Chondrocyte (in vitro differentiated cells): ENCODE measurements at regions not wholly inside any gene's neighbourhood (a gene's known extent, or its start where the extent isn't known, plus 50 kb on each side); places are given as distances from the start of the nearest gene placed in this dataset.
"Not testable (repeated sequence)": the region's sequence is repeated elsewhere in the genome, so short reads cannot be mapped to it uniquely, and the experiment has no call there.

Experiments
- DNase-seq: peaks from one replicate; pipeline ENCODE4 v3.0.0; 2021; ENCODE audit warnings: mixed read lengths, low spot score
- H3K27ac Mint-ChIP-seq: one replicate; pipeline ENCODE4 v1.8.0; 2021; ENCODE audit warnings: mild to moderate bottlenecking, moderate library complexity, mixed read lengths; ENCODE audit not compliant: unreplicated experiment
- H3K27me3 Mint-ChIP-seq: 2 replicates; pipeline ENCODE4 v1.8.0; 2021; ENCODE audit warnings: low read depth, mixed read lengths
- H3K36me3 Mint-ChIP-seq: 2 replicates; pipeline ENCODE4 v1.8.0; 2021; ENCODE audit warnings: low read depth, mixed read lengths
- H3K4me1 Mint-ChIP-seq: 2 replicates; pipeline ENCODE4 v1.8.0; 2021; ENCODE audit warnings: low read depth, mild to moderate bottlenecking, mixed read lengths
- H3K4me3 Mint-ChIP-seq: one replicate; pipeline ENCODE4 v1.8.0; 2021; ENCODE audit warnings: mild to moderate bottlenecking, moderate library complexity, mixed read lengths; ENCODE audit not compliant: unreplicated experiment
- H3K9me3 Mint-ChIP-seq: 2 replicates; pipeline ENCODE4 v1.8.0; 2021; ENCODE audit warnings: low read depth, mixed read lengths
- TF ChIP-seq, protein P1 (sequence below): fragments of 200-600 bp; sonication (generic); IDR thresholded peaks from 2 replicates; pipeline ENCODE4 v1.5.0; 2021; ENCODE audit warnings: antibody characterized with exemption, mild to moderate bottlenecking, moderate library complexity

DNA sequence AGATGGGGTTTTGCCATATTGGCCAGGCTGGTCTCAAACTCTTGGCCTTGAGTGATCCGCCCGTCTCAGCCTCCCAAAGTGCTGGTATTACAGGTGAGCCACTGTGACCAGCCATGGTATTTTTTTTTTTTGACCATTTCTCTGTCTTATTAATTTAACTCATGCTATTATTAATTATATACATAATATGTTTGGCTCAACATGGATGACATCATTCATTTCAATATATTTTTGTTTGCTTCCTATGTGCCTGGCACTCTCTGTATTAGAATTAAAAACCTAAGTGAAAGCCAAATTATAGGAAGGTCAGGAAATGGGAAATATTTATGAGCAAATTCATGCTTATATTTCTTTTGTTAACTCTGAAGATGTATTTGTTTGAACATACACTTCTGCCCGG is 55.8 kb upstream of the AKIRIN2 start:
- no peak for DNase-seq
- Mint-ChIP-seq H3K9me3 (no peaks in the 10 kb centered on the region), H3K27me3 (no peaks in the 10 kb centered on the region)

DNA sequence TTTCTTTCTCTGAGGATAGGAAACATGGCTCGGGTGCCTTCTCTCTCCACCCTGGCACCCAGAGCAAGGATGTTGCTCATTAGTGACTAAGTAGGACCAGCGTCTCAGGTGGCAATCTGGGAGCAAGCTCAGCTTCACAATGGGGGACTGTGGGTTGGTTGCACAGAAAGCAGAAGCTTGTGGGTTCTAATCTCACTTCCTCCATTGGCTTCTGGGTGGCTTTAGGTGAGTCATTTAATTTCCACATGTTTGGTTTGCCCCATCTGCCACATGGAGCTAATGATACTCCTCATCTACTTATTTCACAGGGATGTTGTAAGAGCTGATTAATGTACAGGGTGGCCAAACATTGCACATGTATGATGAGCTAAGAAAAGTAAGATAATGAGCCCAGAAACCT is 54.8 kb upstream of the AKIRIN2 start:
- H3K4me3 Mint-ChIP-seq: no peak overlapping the region
- no peak overlapping the region for H3K27ac Mint-ChIP-seq
- H3K27me3 Mint-ChIP-seq: no peaks in the 10 kb centered on the region
- no peaks in the 10 kb centered on the region for H3K36me3 Mint-ChIP-seq
- TF ChIP-seq, protein P1, sequence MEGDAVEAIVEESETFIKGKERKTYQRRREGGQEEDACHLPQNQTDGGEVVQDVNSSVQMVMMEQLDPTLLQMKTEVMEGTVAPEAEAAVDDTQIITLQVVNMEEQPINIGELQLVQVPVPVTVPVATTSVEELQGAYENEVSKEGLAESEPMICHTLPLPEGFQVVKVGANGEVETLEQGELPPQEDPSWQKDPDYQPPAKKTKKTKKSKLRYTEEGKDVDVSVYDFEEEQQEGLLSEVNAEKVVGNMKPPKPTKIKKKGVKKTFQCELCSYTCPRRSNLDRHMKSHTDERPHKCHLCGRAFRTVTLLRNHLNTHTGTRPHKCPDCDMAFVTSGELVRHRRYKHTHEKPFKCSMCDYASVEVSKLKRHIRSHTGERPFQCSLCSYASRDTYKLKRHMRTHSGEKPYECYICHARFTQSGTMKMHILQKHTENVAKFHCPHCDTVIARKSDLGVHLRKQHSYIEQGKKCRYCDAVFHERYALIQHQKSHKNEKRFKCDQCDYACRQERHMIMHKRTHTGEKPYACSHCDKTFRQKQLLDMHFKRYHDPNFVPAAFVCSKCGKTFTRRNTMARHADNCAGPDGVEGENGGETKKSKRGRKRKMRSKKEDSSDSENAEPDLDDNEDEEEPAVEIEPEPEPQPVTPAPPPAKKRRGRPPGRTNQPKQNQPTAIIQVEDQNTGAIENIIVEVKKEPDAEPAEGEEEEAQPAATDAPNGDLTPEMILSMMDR: no peak
- no peaks in the 10 kb centered on the region for H3K9me3 Mint-ChIP-seq
- H3K4me1 Mint-ChIP-seq: peaks cover 9% of the 10 kb centered on the region
- no peak for DNase-seq

More for the DNA sequence above, 55.8 kb upstream of the AKIRIN2 start:
- Mint-ChIP-seq H3K4me1 (peaks cover 9% of the 10 kb centered on the region), H3K36me3 (no peaks in the 10 kb centered on the region), H3K4me3 (no peak overlapping the region), H3K27ac (no peak overlapping the region)
- TF ChIP-seq, protein P1: no peak

DNA sequence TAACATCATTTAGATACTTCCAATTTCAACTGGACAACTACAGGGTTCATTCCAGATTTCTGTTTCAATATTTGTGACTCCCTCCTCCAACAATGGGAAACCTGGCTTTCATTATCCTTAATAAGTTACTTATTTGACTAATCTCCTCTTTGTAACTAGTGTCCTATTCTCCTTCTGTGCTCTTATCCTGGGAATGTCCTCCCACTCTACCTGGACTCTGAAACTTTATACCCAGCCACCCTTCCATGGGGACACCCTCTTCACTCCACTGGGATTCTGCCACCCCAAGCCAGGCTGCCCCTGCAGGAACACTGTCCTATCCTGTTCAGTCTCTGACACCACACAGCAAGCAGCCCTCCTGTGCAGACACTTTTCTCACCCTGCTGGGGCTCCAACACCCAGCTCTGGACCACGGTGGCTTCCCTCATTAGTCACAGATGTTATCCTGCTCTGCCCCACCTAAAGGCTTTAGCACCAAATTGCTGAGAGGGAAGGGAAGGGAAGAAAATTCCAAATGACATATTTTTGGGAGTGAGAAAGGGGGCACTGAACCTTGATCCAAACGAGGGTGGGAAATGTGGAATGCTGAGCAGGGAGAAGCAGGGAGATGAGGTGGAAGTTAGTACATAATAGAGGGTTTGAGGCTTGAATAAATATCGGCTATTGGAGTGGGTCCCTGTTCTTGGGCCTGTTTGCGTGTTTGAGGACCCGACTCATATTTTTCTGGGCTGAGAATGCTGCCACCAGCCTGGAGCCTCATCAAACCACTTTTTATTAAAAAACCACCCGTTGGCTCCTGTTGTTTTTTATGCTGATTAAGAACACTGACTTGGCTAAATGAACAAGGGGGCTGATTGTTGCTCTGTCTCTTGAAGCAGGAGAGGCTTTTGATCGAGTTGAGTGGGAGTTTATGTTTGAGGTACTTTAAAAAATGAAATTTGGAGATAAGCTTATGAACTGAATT is 54.0 kb upstream of the AKIRIN2 start:
- DNase-seq: no peak

DNA sequence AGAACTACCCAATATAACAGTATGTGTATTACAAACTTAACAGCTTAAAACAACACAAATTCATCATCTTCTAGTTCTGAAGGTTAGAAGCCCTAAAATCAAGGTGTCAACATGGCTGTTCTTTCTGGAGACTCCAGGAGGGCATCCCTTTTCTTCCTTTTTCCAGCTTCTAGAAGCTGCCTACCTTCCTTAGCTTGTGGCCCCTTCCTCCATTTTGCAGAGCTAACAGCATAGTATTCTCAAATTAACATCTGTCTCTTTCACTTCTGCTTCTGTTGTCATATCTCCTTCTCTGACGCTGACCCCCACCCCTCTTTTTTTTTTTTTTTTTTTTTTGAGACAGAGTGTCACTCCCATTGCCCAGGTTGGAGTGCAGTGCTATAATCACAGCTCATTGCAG is 52.8 kb upstream of the AKIRIN2 start:
- Mint-ChIP-seq H3K27ac (no peak overlapping the region), H3K27me3 (no peaks in the 10 kb centered on the region), H3K36me3 (no peaks in the 10 kb centered on the region), H3K9me3 (no peaks in the 10 kb centered on the region), H3K4me3 (no peak overlapping the region), H3K4me1 (peaks cover 9% of the 10 kb centered on the region)
- TF ChIP-seq, protein P1: no peak
- DNase-seq: no peak

More for the DNA sequence above, 54.0 kb upstream of the AKIRIN2 start:
- peaks cover 9% of the 10 kb centered on the region for H3K4me1 Mint-ChIP-seq
- H3K4me3 Mint-ChIP-seq: no peak overlapping the region
- H3K9me3 Mint-ChIP-seq: no peaks in the 10 kb centered on the region
- H3K27me3 Mint-ChIP-seq: no peaks in the 10 kb centered on the region
- no peak overlapping the region for H3K27ac Mint-ChIP-seq
- TF ChIP-seq, protein P1: no peak
- H3K36me3 Mint-ChIP-seq: no peaks in the 10 kb centered on the region

DNA sequence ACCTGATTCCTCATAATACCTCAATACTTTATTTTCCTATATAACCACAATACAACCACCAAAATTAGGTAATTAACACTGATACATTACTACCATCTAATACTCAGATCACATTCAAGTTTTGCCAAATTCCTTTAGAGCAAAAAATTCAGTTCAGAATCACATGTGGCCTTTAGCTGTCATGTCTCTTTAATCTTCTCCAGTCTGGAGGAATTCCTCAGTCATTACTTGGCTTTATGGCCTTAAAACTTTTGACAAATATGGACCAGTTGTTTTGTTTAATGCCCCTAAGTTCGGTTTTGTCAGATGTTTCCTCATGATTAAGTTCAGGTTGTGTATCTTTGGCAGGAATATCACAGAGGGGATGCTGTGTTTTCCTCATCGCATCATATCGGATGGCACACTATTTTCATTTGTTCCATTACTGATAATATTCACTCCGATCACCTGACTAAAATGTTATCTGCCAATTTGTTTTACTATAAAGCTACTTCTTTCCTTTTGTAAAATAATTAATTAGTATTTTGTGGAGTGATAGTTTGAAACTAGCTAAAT is 51.2 kb upstream of the AKIRIN2 start:
- no peaks in the 10 kb centered on the region for H3K27me3 Mint-ChIP-seq

DNA sequence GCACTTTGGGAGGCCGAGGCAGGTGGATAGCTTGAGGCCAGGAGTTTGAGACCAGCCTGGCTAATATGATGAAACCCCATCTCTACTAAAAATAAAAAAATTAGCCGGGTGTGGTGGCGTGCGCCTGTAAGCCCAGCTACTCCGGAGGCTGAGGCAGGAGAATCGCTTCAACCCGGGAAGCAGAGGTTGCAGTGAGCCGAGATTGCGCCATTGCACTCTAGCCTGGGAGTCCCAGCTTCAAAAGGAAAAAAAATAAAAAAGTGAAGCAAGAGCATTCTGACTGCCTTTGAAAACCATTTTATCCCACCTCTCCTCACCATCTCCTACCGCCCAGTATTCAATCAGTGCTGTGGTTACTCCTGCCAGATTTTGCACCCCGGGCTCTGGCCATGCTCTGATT is 50.5 kb upstream of the AKIRIN2 start:
- not testable (repeated sequence) for H3K27ac Mint-ChIP-seq, DNase-seq, H3K9me3 Mint-ChIP-seq, H3K27me3 Mint-ChIP-seq, H3K4me3 Mint-ChIP-seq, H3K36me3 Mint-ChIP-seq, H3K4me1 Mint-ChIP-seq

More for the DNA sequence above, 51.2 kb upstream of the AKIRIN2 start:
- DNase-seq: no peak
- no peaks in the 10 kb centered on the region for H3K36me3 Mint-ChIP-seq
- TF ChIP-seq, protein P1: no peak
- H3K27ac Mint-ChIP-seq: no peak overlapping the region
- H3K4me1 Mint-ChIP-seq: peaks cover 9% of the 10 kb centered on the region
- no peaks in the 10 kb centered on the region for H3K9me3 Mint-ChIP-seq
- no peak overlapping the region for H3K4me3 Mint-ChIP-seq
